ENCODE measurements at regions not wholly inside any gene's neighbourhood (a gene's known extent, or its start where the extent isn't known, plus 50 kb on each side); places are given as distances from the start of the nearest gene placed in this dataset.

DNA sequence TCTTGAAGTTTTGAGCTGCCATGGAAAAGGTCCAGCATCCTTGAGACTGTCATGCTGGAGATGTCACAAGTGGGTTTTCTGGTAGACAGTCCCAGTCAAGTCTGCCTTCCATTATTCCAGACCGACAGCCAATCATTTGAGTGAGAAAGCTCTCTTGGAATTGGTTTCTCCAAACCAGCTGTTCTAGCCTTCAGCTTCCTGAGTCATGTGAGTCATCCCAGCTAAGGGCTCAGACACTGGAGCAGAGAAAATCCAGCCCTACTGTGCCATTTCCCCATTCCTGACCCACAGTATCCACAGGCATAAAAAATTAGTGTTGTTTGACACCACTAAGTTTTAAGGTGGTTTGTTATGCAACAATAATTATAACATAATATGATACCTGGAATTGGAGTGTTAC lies 219.0 kb downstream of the ADRA2A start:
- Histone ChIP-seq H3K27ac (ENCODE audit: low read depth, low read length) (no peak overlapping the region), H3K4me1 (ENCODE audit: control insufficient read depth in 2 of 2, insufficient read depth in 2 of 2, low read length in 2 of 2) (no peaks in the 10 kb centered on the region), H3K4me3 (ENCODE audit: low read length) (no peak overlapping the region), H3K9me3 (ENCODE audit: control insufficient read depth in 2 of 3, low read length in 3 of 3) (no peaks in the 10 kb centered on the region), H3K36me3 (ENCODE audit: control insufficient read depth in 2 of 3, insufficient read depth in 3 of 3, low read length in 3 of 3) (no peaks in the 10 kb centered on the region), H3K27me3 (ENCODE audit: control insufficient read depth in 2 of 2, insufficient read depth in 2 of 2, low read length in 2 of 2) (no peaks in the 10 kb centered on the region)
- POLR2A ChIA-PET = no interaction called here
- no peak for ATAC-seq
- no peak overlapping the region for H3K27ac Mint-ChIP-seq
- no peaks in the 10 kb centered on the region for H3K4me1 Mint-ChIP-seq
- peaks cover 5 to 40% (median 19%) of the 10 kb centered on the region in 5 donors for H3K27me3 Mint-ChIP-seq
- H3K4me3 Mint-ChIP-seq = no peak overlapping the region
- no peaks in the 10 kb centered on the region for H3K36me3 Mint-ChIP-seq
- CTCF ChIA-PET = no interaction called here
- H3K9me3 Mint-ChIP-seq = peaks cover 0 to 2% (median 0%) of the 10 kb centered on the region in 11 donors
- DNase-seq = no peak
- intact Hi-C loops (cut with micrococcal nuclease) = no loop called here

DNA sequence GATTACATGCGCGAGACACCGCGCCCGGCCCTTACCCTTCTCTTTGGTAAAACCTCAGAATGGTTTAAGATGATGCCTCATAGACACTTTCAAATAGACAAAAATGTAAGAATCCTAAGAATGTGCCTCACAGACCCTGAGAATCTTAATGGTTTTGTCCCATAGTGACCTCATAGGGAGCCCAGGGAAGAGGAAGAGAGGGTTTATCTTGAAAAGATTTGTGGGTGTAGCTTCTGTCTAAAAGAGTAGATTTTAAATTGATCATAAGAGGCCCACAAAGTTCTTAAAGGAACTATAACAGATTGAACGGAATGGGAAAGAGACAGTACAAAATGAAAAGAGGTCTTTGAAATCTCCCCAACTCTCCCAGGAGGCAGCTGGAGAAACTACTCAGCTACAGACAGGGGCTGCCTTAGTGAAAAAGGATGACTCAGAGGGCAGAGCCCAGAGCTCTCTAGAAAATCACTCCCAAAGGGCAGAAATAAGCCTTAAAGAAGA lies 220.6 kb downstream of the ADRA2A start:
- H3K36me3 ChIP-seq (ENCODE audit: control insufficient read depth in 2 of 3, insufficient read depth in 3 of 3, low read length in 3 of 3) = no peaks in the 10 kb centered on the region
- Mint-ChIP-seq H3K9me3 (peaks cover 0 to 2% (median 0%) of the 10 kb centered on the region in 11 donors), H3K27me3 (peaks cover 7 to 46% (median 27%) of the 10 kb centered on the region in 5 donors), H3K27ac (no peak overlapping the region), H3K4me1 (no peaks in the 10 kb centered on the region), H3K36me3 (no peaks in the 10 kb centered on the region), H3K4me3 (no peak overlapping the region)
- no peaks in the 10 kb centered on the region for H3K9me3 ChIP-seq (ENCODE audit: control insufficient read depth in 2 of 3, low read length in 3 of 3)
- no peak overlapping the region for H3K4me3 ChIP-seq (ENCODE audit: low read length)
- POLR2A ChIA-PET = no interaction called here
- intact Hi-C loops (cut with micrococcal nuclease) = no loop called here
- ATAC-seq = no peak
- H3K27ac ChIP-seq (ENCODE audit: low read depth, low read length) = no peak overlapping the region
- CTCF ChIA-PET = no interaction called here
- no peaks in the 10 kb centered on the region for H3K27me3 ChIP-seq (ENCODE audit: control insufficient read depth in 2 of 2, insufficient read depth in 2 of 2, low read length in 2 of 2)
- H3K4me1 ChIP-seq (ENCODE audit: control insufficient read depth in 2 of 2, insufficient read depth in 2 of 2, low read length in 2 of 2) = no peaks in the 10 kb centered on the region
- DNase-seq = no peak

DNA sequence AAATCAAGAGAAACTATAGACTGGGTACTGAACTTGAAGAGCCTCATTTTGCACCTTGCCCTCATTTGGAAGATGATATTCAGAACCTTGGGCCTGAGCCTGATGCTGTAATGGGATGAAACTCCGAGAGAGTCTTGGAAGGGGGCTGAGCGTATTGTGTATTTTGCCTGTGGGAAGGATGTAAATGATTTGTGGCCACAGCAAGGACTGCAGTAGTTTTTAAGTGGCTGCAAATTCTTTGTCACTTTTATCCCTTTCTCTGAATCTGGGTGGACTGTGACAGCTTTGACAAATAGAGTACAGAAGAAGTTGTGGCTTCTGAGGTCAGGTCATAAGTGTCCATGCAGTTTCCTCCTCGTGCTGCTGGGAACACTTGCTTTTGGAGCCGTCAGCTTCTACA lies 221.2 kb downstream of the ADRA2A start:
- H3K36me3 Mint-ChIP-seq = no peaks in the 10 kb centered on the region
- no peak overlapping the region for H3K27ac Mint-ChIP-seq
- ATAC-seq (no peak), DNase-seq (no peak)
- ChIA-PET CTCF (no interaction called here), POLR2A (no interaction called here)
- Histone ChIP-seq H3K27ac (ENCODE audit: low read depth, low read length) (no peak overlapping the region), H3K9me3 (ENCODE audit: control insufficient read depth in 2 of 3, low read length in 3 of 3) (no peaks in the 10 kb centered on the region), H3K27me3 (ENCODE audit: control insufficient read depth in 2 of 2, insufficient read depth in 2 of 2, low read length in 2 of 2) (no peaks in the 10 kb centered on the region), H3K4me3 (ENCODE audit: low read length) (no peak overlapping the region), H3K4me1 (ENCODE audit: control insufficient read depth in 2 of 2, insufficient read depth in 2 of 2, low read length in 2 of 2) (no peaks in the 10 kb centered on the region), H3K36me3 (ENCODE audit: control insufficient read depth in 2 of 3, insufficient read depth in 3 of 3, low read length in 3 of 3) (no peaks in the 10 kb centered on the region)
- H3K4me3 Mint-ChIP-seq = no peak overlapping the region
- H3K9me3 Mint-ChIP-seq = peaks cover 0 to 2% (median 0%) of the 10 kb centered on the region in 11 donors
- intact Hi-C loops (cut with micrococcal nuclease) = no loop called here
- H3K27me3 Mint-ChIP-seq = peaks cover 7 to 50% (median 27%) of the 10 kb centered on the region in 5 donors
- no peaks in the 10 kb centered on the region for H3K4me1 Mint-ChIP-seq

DNA sequence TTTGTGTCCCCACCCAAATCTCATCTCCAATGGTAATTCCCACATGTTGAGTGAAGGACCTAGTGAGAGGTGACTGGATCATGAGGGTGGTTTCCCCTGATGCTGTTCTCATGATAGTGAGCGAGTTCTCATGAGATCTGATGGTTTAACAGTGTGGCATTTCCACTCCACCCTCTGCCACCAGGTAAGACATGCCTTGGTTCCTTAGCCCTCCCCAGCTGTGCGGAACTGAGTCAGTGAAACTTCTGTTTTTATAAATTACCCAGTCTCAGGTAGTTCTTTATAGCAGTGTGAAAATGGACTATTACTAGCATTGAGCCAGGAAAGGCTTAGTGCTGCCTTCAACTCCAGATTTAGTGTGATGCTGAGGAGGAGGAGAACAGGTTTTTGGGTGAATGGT lies 222.2 kb downstream of the ADRA2A start:
- Histone ChIP-seq H3K27me3 (ENCODE audit: control insufficient read depth in 2 of 2, insufficient read depth in 2 of 2, low read length in 2 of 2) (no peaks in the 10 kb centered on the region), H3K4me1 (ENCODE audit: control insufficient read depth in 2 of 2, insufficient read depth in 2 of 2, low read length in 2 of 2) (no peaks in the 10 kb centered on the region), H3K9me3 (ENCODE audit: control insufficient read depth in 2 of 3, low read length in 3 of 3) (no peaks in the 10 kb centered on the region), H3K27ac (ENCODE audit: low read depth, low read length) (no peak overlapping the region), H3K36me3 (ENCODE audit: control insufficient read depth in 2 of 3, insufficient read depth in 3 of 3, low read length in 3 of 3) (no peaks in the 10 kb centered on the region), H3K4me3 (ENCODE audit: low read length) (no peak overlapping the region)
- Mint-ChIP-seq H3K9me3 (peaks cover 0 to 2% (median 0%) of the 10 kb centered on the region in 11 donors), H3K4me3 (no peak overlapping the region), H3K4me1 (no peaks in the 10 kb centered on the region), H3K36me3 (no peaks in the 10 kb centered on the region), H3K27ac (no peak overlapping the region), H3K27me3 (peaks cover 5 to 44% (median 27%) of the 10 kb centered on the region in 5 donors)
- ChIA-PET POLR2A (no interaction called here), CTCF (no interaction called here)
- DNase-seq (no peak), ATAC-seq (no peak)
- intact Hi-C loops (cut with micrococcal nuclease) = no loop called here

DNA sequence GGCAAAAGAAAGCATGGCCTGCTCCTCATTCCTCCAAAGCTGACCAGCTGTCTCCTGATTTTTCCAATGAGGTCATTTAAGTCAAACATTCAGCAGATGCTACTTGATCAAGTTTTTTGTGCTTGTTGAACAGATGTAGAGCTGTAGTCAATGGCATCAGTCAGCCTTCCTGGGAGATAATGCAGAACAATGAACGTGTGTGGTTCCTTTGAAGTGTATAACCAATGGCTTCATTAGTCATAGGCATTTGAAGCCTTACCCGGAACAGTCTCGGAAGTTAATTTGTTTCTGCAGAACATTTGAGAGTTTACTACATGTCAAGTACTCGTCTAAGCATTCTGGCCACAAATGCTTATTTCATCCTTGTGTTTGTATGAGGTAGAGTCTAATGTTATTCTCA lies 227.1 kb downstream of the ADRA2A start:
- Mint-ChIP-seq H3K27me3 (peaks cover 5 to 28% (median 13%) of the 10 kb centered on the region in 5 donors), H3K4me3 (no peak overlapping the region), H3K9me3 (no peaks in the 10 kb centered on the region), H3K4me1 (no peaks in the 10 kb centered on the region), H3K36me3 (no peaks in the 10 kb centered on the region), H3K27ac (no peak overlapping the region)
- no peaks in the 10 kb centered on the region for H3K9me3 ChIP-seq (ENCODE audit: control insufficient read depth in 2 of 3, low read length in 3 of 3)
- H3K27me3 ChIP-seq (ENCODE audit: control insufficient read depth in 2 of 2, insufficient read depth in 2 of 2, low read length in 2 of 2) = no peaks in the 10 kb centered on the region
- ChIA-PET CTCF (no interaction called here), POLR2A (no interaction called here)
- no peak overlapping the region for H3K4me3 ChIP-seq (ENCODE audit: low read length)
- DNase-seq (no peak), ATAC-seq (no peak)
- H3K36me3 ChIP-seq (ENCODE audit: control insufficient read depth in 2 of 3, insufficient read depth in 3 of 3, low read length in 3 of 3) = no peaks in the 10 kb centered on the region
- H3K4me1 ChIP-seq (ENCODE audit: control insufficient read depth in 2 of 2, insufficient read depth in 2 of 2, low read length in 2 of 2) = no peaks in the 10 kb centered on the region
- no peak overlapping the region for H3K27ac ChIP-seq (ENCODE audit: low read depth, low read length)
- intact Hi-C loops (cut with micrococcal nuclease) = no loop called here

DNA sequence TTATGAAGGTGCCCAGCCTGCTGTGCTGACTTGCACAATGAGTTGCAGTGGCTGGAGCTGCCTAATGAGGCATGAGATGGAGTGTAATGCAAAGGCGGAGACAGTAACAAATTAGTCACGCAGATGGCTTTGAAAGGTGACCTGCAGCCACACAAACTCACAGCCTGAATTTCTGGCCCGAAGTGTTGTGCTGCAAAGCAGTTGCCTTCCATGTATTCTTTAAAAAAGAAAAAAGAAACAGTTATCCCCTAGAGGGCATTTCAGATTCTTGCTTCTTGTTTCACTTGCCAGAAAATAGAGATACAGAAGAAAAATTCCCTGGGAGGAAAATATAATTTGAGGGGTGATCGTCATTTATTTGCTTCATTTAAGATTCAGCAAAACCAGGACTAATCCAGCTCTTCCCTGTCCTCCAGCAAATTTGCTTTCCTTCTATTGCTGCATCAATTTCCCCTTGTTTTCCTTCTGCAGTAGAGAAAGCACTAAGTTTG lies 239.9 kb downstream of the ADRA2A start:
- H3K4me1 Mint-ChIP-seq = peaks cover 0 to 5% (median 0%) of the 10 kb centered on the region in 7 donors

DNA sequence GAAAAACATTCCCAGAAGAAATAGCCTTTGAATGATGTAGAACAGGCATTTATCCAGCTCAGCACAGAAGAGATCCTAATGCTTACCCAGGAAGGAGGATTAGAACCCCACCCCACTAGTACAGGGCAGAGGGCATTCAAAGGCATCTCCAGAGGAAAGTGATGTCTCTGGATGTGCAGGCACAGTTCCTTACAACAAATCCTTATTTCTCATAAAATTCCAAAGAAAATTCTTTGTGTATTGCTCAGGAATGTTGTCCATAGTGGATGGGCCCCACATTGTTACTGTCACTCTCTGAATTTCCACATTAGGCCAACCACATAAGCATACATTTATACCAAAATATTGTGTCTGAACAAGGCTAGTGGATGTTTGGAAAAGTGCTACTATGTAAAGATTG lies 243.0 kb downstream of the ADRA2A start:
- ATAC-seq = no peak
- Mint-ChIP-seq H3K4me3 (no peak overlapping the region), H3K9me3 (peaks cover 0 to 3% (median 0%) of the 10 kb centered on the region in 11 donors), H3K4me1 (peaks cover 0 to 5% (median 0%) of the 10 kb centered on the region in 7 donors), H3K36me3 (no peaks in the 10 kb centered on the region), H3K27ac (no peak overlapping the region), H3K27me3 (peaks cover 5 to 62% (median 33%) of the 10 kb centered on the region in 5 donors)
- H3K27me3 ChIP-seq (ENCODE audit: control insufficient read depth in 2 of 2, insufficient read depth in 2 of 2, low read length in 2 of 2) = no peaks in the 10 kb centered on the region
- no peak overlapping the region for H3K4me3 ChIP-seq (ENCODE audit: low read length)
- H3K9me3 ChIP-seq (ENCODE audit: control insufficient read depth in 2 of 3, low read length in 3 of 3) = no peaks in the 10 kb centered on the region
- no peak overlapping the region for H3K27ac ChIP-seq (ENCODE audit: low read depth, low read length)
- DNase-seq = no peak
- no peaks in the 10 kb centered on the region for H3K4me1 ChIP-seq (ENCODE audit: control insufficient read depth in 2 of 2, insufficient read depth in 2 of 2, low read length in 2 of 2)
- ChIA-PET POLR2A (no interaction called here), CTCF (no interaction called here)
- no peaks in the 10 kb centered on the region for H3K36me3 ChIP-seq (ENCODE audit: control insufficient read depth in 2 of 3, insufficient read depth in 3 of 3, low read length in 3 of 3)
- intact Hi-C loops (cut with micrococcal nuclease) = no loop called here

More for the DNA sequence above, 239.9 kb downstream of the ADRA2A start:
- Mint-ChIP-seq H3K27ac (no peak overlapping the region), H3K36me3 (peaks cover 0 to 5% (median 0%) of the 10 kb centered on the region in 5 donors), H3K4me3 (no peak overlapping the region), H3K9me3 (peaks cover 0 to 2% (median 0%) of the 10 kb centered on the region in 11 donors), H3K27me3 (peaks cover 6 to 49% (median 21%) of the 10 kb centered on the region in 5 donors)
- intact Hi-C loops (cut with micrococcal nuclease) = no loop called here
- CTCF ChIA-PET = no interaction called here
- no peaks in the 10 kb centered on the region for H3K36me3 ChIP-seq (ENCODE audit: control insufficient read depth in 2 of 3, insufficient read depth in 3 of 3, low read length in 3 of 3)
- POLR2A ChIA-PET = no interaction called here
- H3K4me3 ChIP-seq (ENCODE audit: low read length) = no peak overlapping the region
- no peaks in the 10 kb centered on the region for H3K9me3 ChIP-seq (ENCODE audit: control insufficient read depth in 2 of 3, low read length in 3 of 3)
- H3K27me3 ChIP-seq (ENCODE audit: control insufficient read depth in 2 of 2, insufficient read depth in 2 of 2, low read length in 2 of 2) = no peaks in the 10 kb centered on the region
- no peak for DNase-seq
- no peaks in the 10 kb centered on the region for H3K4me1 ChIP-seq (ENCODE audit: control insufficient read depth in 2 of 2, insufficient read depth in 2 of 2, low read length in 2 of 2)
- H3K27ac ChIP-seq (ENCODE audit: low read depth, low read length) = no peak overlapping the region
- ATAC-seq = no peak

Measured in naive thymus-derived CD4-positive, alpha-beta T cell (primary cell).